ENCODE measurements at regions not wholly inside any gene's neighbourhood (a gene's known extent, or its start where the extent isn't known, plus 50 kb on each side); places are given as distances from the start of the nearest gene placed in this dataset.

GRCh38 chr2:176790468-176790867 is 422.1 kb upstream of the HNRNPA3 start (continued):
- TF ChIP-seq, protein P1, sequence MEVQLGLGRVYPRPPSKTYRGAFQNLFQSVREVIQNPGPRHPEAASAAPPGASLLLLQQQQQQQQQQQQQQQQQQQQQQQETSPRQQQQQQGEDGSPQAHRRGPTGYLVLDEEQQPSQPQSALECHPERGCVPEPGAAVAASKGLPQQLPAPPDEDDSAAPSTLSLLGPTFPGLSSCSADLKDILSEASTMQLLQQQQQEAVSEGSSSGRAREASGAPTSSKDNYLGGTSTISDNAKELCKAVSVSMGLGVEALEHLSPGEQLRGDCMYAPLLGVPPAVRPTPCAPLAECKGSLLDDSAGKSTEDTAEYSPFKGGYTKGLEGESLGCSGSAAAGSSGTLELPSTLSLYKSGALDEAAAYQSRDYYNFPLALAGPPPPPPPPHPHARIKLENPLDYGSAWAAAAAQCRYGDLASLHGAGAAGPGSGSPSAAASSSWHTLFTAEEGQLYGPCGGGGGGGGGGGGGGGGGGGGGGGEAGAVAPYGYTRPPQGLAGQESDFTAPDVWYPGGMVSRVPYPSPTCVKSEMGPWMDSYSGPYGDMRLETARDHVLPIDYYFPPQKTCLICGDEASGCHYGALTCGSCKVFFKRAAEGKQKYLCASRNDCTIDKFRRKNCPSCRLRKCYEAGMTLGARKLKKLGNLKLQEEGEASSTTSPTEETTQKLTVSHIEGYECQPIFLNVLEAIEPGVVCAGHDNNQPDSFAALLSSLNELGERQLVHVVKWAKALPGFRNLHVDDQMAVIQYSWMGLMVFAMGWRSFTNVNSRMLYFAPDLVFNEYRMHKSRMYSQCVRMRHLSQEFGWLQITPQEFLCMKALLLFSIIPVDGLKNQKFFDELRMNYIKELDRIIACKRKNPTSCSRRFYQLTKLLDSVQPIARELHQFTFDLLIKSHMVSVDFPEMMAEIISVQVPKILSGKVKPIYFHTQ (CRISPR knock-in tag; IDR thresholded peaks at IDR 0.05) = no peak
- TF ChIP-seq ZNF219 (CRISPR knock-in tag; IDR thresholded peaks at IDR 0.05; ENCODE audit: borderline replicate concordance) (no peak), NFYB (CRISPR knock-in tag; conservative IDR thresholded peaks at IDR 0.05; ENCODE audit: low read depth) (no peak)

DNA sequence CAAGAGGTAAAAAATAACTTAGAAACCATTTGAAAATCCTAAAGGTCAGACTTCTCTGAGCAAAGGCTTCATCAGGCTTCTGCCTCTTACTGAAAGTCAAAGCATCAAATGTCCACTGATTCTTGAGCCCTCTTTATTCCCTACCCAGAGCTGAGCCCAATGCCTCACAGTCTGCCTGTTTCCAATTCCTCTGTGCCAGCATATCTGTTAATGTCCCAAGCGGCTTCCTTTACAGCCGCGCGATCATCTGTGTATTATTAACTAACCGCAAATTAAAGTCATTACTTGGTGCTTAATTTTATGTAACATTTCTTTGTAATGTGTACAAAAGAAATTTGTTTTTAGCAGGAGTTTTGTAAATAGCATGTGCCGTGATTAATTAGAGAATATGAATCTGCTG is 418.8 kb upstream of the HNRNPA3 start:
- DNase-seq (ENCODE audit: low spot score) = no peak
- POLR2A ChIA-PET = interaction anchor here (0.8 kb wide), 1 partner anchor 20 kb away, joined by 3 read pairs; no protein-coding TSS in a partner anchor
- Mint-ChIP-seq H3K27me3 (ENCODE audit: low read depth) (peaks cover 8% of the 10 kb centered on the region; the same call in 1 of the 2 replicates), H3K9me3 (peaks cover 28% of the 10 kb centered on the region), H3K27ac (no peak overlapping the region), H3K4me3 (no peak overlapping the region), H3K4me1 (peaks cover 7% of the 10 kb centered on the region), H3K36me3 (peaks cover 19% of the 10 kb centered on the region)
- no peak for TF ChIP-seq CTCF (IDR thresholded peaks at IDR 0.05)
- no peak for TF ChIP-seq TCF7 (CRISPR knock-in tag; IDR thresholded peaks at IDR 0.05; ENCODE audit: low read depth)
- TF ChIP-seq, protein P2, sequence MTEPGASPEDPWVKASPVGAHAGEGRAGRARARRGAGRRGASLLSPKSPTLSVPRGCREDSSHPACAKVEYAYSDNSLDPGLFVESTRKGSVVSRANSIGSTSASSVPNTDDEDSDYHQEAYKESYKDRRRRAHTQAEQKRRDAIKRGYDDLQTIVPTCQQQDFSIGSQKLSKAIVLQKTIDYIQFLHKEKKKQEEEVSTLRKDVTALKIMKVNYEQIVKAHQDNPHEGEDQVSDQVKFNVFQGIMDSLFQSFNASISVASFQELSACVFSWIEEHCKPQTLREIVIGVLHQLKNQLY (CRISPR knock-in tag; IDR thresholded peaks at IDR 0.05) = no peak
- no peak for TF ChIP-seq IRF1 (CRISPR knock-in tag; IDR thresholded peaks at IDR 0.05)
- TF ChIP-seq ZNF317 (CRISPR knock-in tag; IDR thresholded peaks at IDR 0.05; ENCODE audit: borderline replicate concordance, low read depth) = no peak
- TF ChIP-seq, protein P3, sequence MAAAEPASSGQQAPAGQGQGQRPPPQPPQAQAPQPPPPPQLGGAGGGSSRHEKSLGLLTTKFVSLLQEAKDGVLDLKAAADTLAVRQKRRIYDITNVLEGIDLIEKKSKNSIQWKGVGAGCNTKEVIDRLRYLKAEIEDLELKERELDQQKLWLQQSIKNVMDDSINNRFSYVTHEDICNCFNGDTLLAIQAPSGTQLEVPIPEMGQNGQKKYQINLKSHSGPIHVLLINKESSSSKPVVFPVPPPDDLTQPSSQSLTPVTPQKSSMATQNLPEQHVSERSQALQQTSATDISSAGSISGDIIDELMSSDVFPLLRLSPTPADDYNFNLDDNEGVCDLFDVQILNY (CRISPR knock-in tag; IDR thresholded peaks at IDR 0.05) = no peak
- no peak for TF ChIP-seq ESRRA (CRISPR knock-in tag; IDR thresholded peaks at IDR 0.05; ENCODE audit: borderline replicate concordance)
- TF ChIP-seq, protein P4, sequence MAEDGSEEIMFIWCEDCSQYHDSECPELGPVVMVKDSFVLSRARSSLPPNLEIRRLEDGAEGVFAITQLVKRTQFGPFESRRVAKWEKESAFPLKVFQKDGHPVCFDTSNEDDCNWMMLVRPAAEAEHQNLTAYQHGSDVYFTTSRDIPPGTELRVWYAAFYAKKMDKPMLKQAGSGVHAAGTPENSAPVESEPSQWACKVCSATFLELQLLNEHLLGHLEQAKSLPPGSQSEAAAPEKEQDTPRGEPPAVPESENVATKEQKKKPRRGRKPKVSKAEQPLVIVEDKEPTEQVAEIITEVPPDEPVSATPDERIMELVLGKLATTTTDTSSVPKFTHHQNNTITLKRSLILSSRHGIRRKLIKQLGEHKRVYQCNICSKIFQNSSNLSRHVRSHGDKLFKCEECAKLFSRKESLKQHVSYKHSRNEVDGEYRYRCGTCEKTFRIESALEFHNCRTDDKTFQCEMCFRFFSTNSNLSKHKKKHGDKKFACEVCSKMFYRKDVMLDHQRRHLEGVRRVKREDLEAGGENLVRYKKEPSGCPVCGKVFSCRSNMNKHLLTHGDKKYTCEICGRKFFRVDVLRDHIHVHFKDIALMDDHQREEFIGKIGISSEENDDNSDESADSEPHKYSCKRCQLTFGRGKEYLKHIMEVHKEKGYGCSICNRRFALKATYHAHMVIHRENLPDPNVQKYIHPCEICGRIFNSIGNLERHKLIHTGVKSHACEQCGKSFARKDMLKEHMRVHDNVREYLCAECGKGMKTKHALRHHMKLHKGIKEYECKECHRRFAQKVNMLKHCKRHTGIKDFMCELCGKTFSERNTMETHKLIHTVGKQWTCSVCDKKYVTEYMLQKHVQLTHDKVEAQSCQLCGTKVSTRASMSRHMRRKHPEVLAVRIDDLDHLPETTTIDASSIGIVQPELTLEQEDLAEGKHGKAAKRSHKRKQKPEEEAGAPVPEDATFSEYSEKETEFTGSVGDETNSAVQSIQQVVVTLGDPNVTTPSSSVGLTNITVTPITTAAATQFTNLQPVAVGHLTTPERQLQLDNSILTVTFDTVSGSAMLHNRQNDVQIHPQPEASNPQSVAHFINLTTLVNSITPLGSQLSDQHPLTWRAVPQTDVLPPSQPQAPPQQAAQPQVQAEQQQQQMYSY (CRISPR knock-in tag; IDR thresholded peaks at IDR 0.05) = no peak
- TF ChIP-seq, protein P5, sequence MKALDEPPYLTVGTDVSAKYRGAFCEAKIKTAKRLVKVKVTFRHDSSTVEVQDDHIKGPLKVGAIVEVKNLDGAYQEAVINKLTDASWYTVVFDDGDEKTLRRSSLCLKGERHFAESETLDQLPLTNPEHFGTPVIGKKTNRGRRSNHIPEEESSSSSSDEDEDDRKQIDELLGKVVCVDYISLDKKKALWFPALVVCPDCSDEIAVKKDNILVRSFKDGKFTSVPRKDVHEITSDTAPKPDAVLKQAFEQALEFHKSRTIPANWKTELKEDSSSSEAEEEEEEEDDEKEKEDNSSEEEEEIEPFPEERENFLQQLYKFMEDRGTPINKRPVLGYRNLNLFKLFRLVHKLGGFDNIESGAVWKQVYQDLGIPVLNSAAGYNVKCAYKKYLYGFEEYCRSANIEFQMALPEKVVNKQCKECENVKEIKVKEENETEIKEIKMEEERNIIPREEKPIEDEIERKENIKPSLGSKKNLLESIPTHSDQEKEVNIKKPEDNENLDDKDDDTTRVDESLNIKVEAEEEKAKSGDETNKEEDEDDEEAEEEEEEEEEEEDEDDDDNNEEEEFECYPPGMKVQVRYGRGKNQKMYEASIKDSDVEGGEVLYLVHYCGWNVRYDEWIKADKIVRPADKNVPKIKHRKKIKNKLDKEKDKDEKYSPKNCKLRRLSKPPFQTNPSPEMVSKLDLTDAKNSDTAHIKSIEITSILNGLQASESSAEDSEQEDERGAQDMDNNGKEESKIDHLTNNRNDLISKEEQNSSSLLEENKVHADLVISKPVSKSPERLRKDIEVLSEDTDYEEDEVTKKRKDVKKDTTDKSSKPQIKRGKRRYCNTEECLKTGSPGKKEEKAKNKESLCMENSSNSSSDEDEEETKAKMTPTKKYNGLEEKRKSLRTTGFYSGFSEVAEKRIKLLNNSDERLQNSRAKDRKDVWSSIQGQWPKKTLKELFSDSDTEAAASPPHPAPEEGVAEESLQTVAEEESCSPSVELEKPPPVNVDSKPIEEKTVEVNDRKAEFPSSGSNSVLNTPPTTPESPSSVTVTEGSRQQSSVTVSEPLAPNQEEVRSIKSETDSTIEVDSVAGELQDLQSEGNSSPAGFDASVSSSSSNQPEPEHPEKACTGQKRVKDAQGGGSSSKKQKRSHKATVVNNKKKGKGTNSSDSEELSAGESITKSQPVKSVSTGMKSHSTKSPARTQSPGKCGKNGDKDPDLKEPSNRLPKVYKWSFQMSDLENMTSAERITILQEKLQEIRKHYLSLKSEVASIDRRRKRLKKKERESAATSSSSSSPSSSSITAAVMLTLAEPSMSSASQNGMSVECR (CRISPR knock-in tag; IDR thresholded peaks at IDR 0.05; ENCODE audit: borderline replicate concordance) = no peak
- TF ChIP-seq, protein P6, sequence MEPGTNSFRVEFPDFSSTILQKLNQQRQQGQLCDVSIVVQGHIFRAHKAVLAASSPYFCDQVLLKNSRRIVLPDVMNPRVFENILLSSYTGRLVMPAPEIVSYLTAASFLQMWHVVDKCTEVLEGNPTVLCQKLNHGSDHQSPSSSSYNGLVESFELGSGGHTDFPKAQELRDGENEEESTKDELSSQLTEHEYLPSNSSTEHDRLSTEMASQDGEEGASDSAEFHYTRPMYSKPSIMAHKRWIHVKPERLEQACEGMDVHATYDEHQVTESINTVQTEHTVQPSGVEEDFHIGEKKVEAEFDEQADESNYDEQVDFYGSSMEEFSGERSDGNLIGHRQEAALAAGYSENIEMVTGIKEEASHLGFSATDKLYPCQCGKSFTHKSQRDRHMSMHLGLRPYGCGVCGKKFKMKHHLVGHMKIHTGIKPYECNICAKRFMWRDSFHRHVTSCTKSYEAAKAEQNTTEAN (CRISPR knock-in tag; IDR thresholded peaks at IDR 0.05) = no peak
- no peak for TF ChIP-seq GABPB1 (CRISPR knock-in tag; IDR thresholded peaks at IDR 0.05)
- no peak for TF ChIP-seq NFE2L1 (CRISPR knock-in tag; IDR thresholded peaks at IDR 0.05)
- TF ChIP-seq, protein P7, sequence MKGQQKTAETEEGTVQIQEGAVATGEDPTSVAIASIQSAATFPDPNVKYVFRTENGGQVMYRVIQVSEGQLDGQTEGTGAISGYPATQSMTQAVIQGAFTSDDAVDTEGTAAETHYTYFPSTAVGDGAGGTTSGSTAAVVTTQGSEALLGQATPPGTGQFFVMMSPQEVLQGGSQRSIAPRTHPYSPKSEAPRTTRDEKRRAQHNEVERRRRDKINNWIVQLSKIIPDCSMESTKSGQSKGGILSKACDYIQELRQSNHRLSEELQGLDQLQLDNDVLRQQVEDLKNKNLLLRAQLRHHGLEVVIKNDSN (CRISPR knock-in tag; IDR thresholded peaks at IDR 0.05) = no peak
- TF ChIP-seq USF2 (CRISPR knock-in tag; IDR thresholded peaks at IDR 0.05) = no peak
- CTCF ChIA-PET = no interaction called here
- ATAC-seq = no peak

All from WTC11 (cell line).